NB4 (cell line): ENCODE measurements at regions not wholly inside any gene's neighbourhood (a gene's known extent, or its start where the extent isn't known, plus 50 kb on each side); places are given as distances from the start of the nearest gene placed in this dataset.

Experiments used
- DNase-seq: peaks from one replicate; pipeline ENCODE4 v3.0.0; 2010; ENCODE audit warnings: low read depth
- H3K4me3 ChIP-seq: one replicate; pipeline ENCODE4 v1.5.1; 2011; ENCODE audit warnings: mild to moderate bottlenecking, low read depth, low read length, moderate library complexity
- CTCF ChIP-seq: IDR thresholded peaks from one replicate; pipeline ENCODE4 v1.5.1; 2012; ENCODE audit warnings: low read depth, low read length
- MAX ChIP-seq: IDR thresholded peaks from 2 replicates; pipeline ENCODE4 v1.6.1; 2011; ENCODE audit warnings: low read depth, low read length
- MYC ChIP-seq: IDR thresholded peaks from 2 replicates; pipeline ENCODE4 v1.6.1; 2011; ENCODE audit warnings: low read depth, low read length
- POLR2A ChIP-seq: IDR thresholded peaks from 2 replicates; pipeline ENCODE4 v1.6.1; 2011; ENCODE audit warnings: mild to moderate bottlenecking; ENCODE audit not compliant: insufficient read length; ENCODE audit errors: extremely low read depth

GRCh38 chr21:23664193-23664694 lies 1943.0 kb downstream of the MRPL39 start:
- no peak overlapping the region for H3K4me3 ChIP-seq
- DNase-seq = no peak
- TF ChIP-seq MAX (no peak), CTCF (no peak), POLR2A (no peak), MYC (no peak)

- DNase-seq = no peak
- H3K4me3 ChIP-seq = no peak overlapping the region
- TF ChIP-seq MYC (no peak), CTCF (no peak), MAX (no peak), POLR2A (no peak)
Observed at GRCh38 chr21:23660560-23660959, 1946.7 kb downstream of the MRPL39 start.

GRCh38 chr21:23644768-23645167 lies 1962.5 kb downstream of the MRPL39 start:
- no peak overlapping the region for H3K4me3 ChIP-seq
- TF ChIP-seq POLR2A (no peak), MYC (no peak), MAX (no peak), CTCF (no peak)
- DNase-seq = no peak

GRCh38 chr21:23639721-23640120 lies 1967.6 kb downstream of the MRPL39 start:
- no peak overlapping the region for H3K4me3 ChIP-seq
- TF ChIP-seq CTCF = no peak
- no peak for TF ChIP-seq MYC
- TF ChIP-seq POLR2A = no peak
- TF ChIP-seq MAX = no peak
- no peak for DNase-seq

GRCh38 chr21:23638131-23638695 lies 1969.1 kb downstream of the MRPL39 start:
- DNase-seq = no peak
- H3K4me3 ChIP-seq = no peak overlapping the region
- no peak for TF ChIP-seq MAX
- TF ChIP-seq POLR2A = no peak

GRCh38 chr21:23633447-23633940 lies 1973.8 kb downstream of the MRPL39 start:
- H3K4me3 ChIP-seq = no peak overlapping the region
- TF ChIP-seq MAX (no peak), MYC (no peak), CTCF (no peak), POLR2A (no peak)
- no peak for DNase-seq
